ENCODE measurements at regions not wholly inside any gene's neighbourhood (a gene's known extent, or its start where the extent isn't known, plus 50 kb on each side); places are given as distances from the start of the nearest gene placed in this dataset.

GRCh38 chr12:115813256-115813655 lies 464.2 kb downstream of the MED13L start:
- H3K4me3 ChIP-seq: no peak overlapping the region
- H3K27ac ChIP-seq: peak overlapping the region in 1 of 2 experiments; percentile 44; a peak in 1 of 6 replicates
- no peak overlapping the region for H3K4me2 ChIP-seq
- ATAC-seq (no peak), DNase-seq (ENCODE audit: low read depth in 1 of 2, low spot score in 1 of 2) (no peak), FAIRE-seq (no peak)
- TF ChIP-seq CBX2 (IDR thresholded peaks at IDR 0.05; ENCODE audit: borderline replicate concordance, low read depth): no peak
- no peak for TF ChIP-seq EHMT2 (IDR thresholded peaks at IDR 0.05; ENCODE audit: low read depth)
- CTCF ChIA-PET: interaction anchor here (1.0 to 1.6 kb wide), 2 partner anchors 9 to 104 kb away, joined by 3 to 6 read pairs; no protein-coding TSS in a partner anchor
- POLR2A ChIA-PET: no interaction called here
- H3K9me3 ChIP-seq: peaks cover 11% of the 10 kb centered on the region; the same call in 2 of the 3 replicates
- peaks cover 31% of the 10 kb centered on the region for H3K4me1 ChIP-seq
- WGBS (ENCODE audit: missing lambda C conversion rate): 5% methylated on average over 2 of the region's 2 CpGs

- CTCF ChIA-PET: interaction anchor here (1.2 kb wide), 1 partner anchor 105 kb away, joined by 3 read pairs; no protein-coding TSS in a partner anchor
- POLR2A ChIA-PET: no interaction called here
- no peak for ATAC-seq
- TF ChIP-seq PBX3 (IDR thresholded peaks at IDR 0.05): no peak
- TF ChIP-seq ZC3H11A (IDR thresholded peaks at IDR 0.05): no peak
- no peak for TF ChIP-seq REST (IDR thresholded peaks at IDR 0.05)
- TF ChIP-seq JUNB (IDR thresholded peaks at IDR 0.05): no peak
- peaks cover 11% of the 10 kb centered on the region; the same call in 2 of the 3 replicates for H3K9me3 ChIP-seq
- peaks cover 18% of the 10 kb centered on the region for H3K4me1 ChIP-seq
- H3K4me2 ChIP-seq: no peak overlapping the region
- DNase-seq (ENCODE audit: low read depth in 1 of 2, low spot score in 1 of 2): no peak
- no peak for FAIRE-seq
- 15% methylated on average over 1 of the region's 1 CpG for WGBS (ENCODE audit: missing lambda C conversion rate)
- H3K27ac ChIP-seq: peak overlapping the region in 1 of 2 experiments; percentile 10; a peak in 1 of 6 replicates
- no peak overlapping the region for H3K4me3 ChIP-seq
Measured at GRCh38 chr12:115811929-115812328, 465.6 kb downstream of the MED13L start.

- ATAC-seq (no peak), FAIRE-seq (no peak), DNase-seq (ENCODE audit: low read depth in 1 of 2, low spot score in 1 of 2) (no peak)
- no peak overlapping the region for H3K27ac ChIP-seq
- POLR2A ChIA-PET: no interaction called here
- H3K4me3 ChIP-seq: no peak overlapping the region
- CTCF ChIA-PET: interaction anchor here (1.2 to 1.3 kb wide), 2 partner anchors 10 to 105 kb away, joined by 3 to 4 read pairs; no protein-coding TSS in a partner anchor
- no peak overlapping the region for H3K4me2 ChIP-seq
- TF ChIP-seq GATA3 (IDR thresholded peaks at IDR 0.05; ENCODE audit: borderline replicate concordance) (no peak), PBX3 (IDR thresholded peaks at IDR 0.05) (no peak), USF2 (IDR thresholded peaks at IDR 0.05) (no peak), ZSCAN20 (CRISPR knock-in tag; IDR thresholded peaks at IDR 0.05) (no peak), MAZ (IDR thresholded peaks at IDR 0.05; ENCODE audit: borderline replicate concordance, low read depth, low read length) (no peak)
- peaks cover 10% of the 10 kb centered on the region; the same call in 1 of the 3 replicates for H3K4me1 ChIP-seq
- H3K9me3 ChIP-seq: peaks cover 11% of the 10 kb centered on the region; the same call in 2 of the 3 replicates
- WGBS (ENCODE audit: missing lambda C conversion rate): 59% methylated on average over 4 of the region's 4 CpGs
Measured at GRCh38 chr12:115811045-115811444, 466.4 kb downstream of the MED13L start.

Measured in A549 (cell line).